OCI-LY3 (cell line): ENCODE measurements at regions not wholly inside any gene's neighbourhood (a gene's known extent, or its start where the extent isn't known, plus 50 kb on each side); places are given as distances from the start of the nearest gene placed in this dataset.

Source experiments
- H2AFZ ChIP-seq: fragments of 200-600, 300-600 bp; shearing (Covaris generic); 2 replicates; pipeline ENCODE4 v1.6.0; 2014; ENCODE audit warnings: antibody characterized with exemption, low read depth, low read length
- H3K27ac ChIP-seq: fragments of 200-600, 300-600 bp; sonication (generic); 2 replicates; pipeline ENCODE4 v1.5.1; 2014; ENCODE audit warnings: mild to moderate bottlenecking, low read length, moderate library complexity, mixed read lengths
- H3K27me3 ChIP-seq: fragments of 200-600, 300-600 bp; sonication (generic); 2 replicates; pipeline ENCODE4 v1.6.1; 2014; ENCODE audit warnings: low read depth, low read length, mixed read lengths
- H3K36me3 ChIP-seq: fragments of 200-600, 300-600 bp; sonication (generic); replicated peaks from 2 replicates; pipeline ENCODE3; 2014; ENCODE audit warnings: low read depth, low read length, mixed read lengths
- H3K4me1 ChIP-seq: fragments of 300-600, 200-600 bp; sonication (generic); 2 replicates; pipeline ENCODE4 v1.6.1; 2014; ENCODE audit warnings: low read length, mixed read lengths
- H3K4me2 ChIP-seq: fragments of 200-600, 300-600 bp; sonication (generic); 2 replicates; pipeline ENCODE4 v1.6.1; 2014; ENCODE audit warnings: low read length, mixed read lengths
- H3K4me3 ChIP-seq: fragments of 300-600, 200-600 bp; sonication (generic); 2 replicates; pipeline ENCODE4 v1.5.1; 2014; ENCODE audit warnings: antibody characterized with exemption, mild to moderate bottlenecking, low read length, moderate library complexity
- H3K79me2 ChIP-seq: fragments of 300-600, 200-600 bp; shearing (Covaris generic); 2 replicates; pipeline ENCODE4 v1.6.1; 2014; ENCODE audit warnings: mild to moderate bottlenecking, low read length, mixed read lengths
- H3K9ac ChIP-seq: fragments of 300-600, 200-600 bp; shearing (Covaris generic); 2 replicates; pipeline ENCODE4 v1.6.0; 2014; ENCODE audit warnings: mild to moderate bottlenecking, low read length, moderate library complexity
- H3K9me3 ChIP-seq: fragments of 200-600, 300-600 bp; shearing (Covaris generic); 2 replicates; pipeline ENCODE4 v1.6.1; 2014; ENCODE audit warnings: low read length, mixed read lengths; ENCODE audit not compliant: insufficient read depth
- H4K20me1 ChIP-seq: fragments of 200-600, 300-600 bp; sonication (generic); 2 replicates; pipeline ENCODE4 v1.6.1; 2016; ENCODE audit warnings: low read length, mixed read lengths; ENCODE audit not compliant: insufficient read depth
- EZH2phosphoT487 ChIP-seq: fragments of 200-600 bp; shearing (Covaris generic); IDR thresholded peaks from 2 replicates; pipeline ENCODE4 v1.6.1; 2018; ENCODE audit warnings: antibody characterized with exemption, mixed run types, low read depth
- TF ChIP-seq, protein P1 (sequence below): fragments of 200-600, 300-600 bp; sonication (generic); IDR thresholded peaks from 2 replicates; pipeline ENCODE4 v1.5.1; 2014; ENCODE audit warnings: antibody characterized with exemption, low read length, low read depth

DNA sequence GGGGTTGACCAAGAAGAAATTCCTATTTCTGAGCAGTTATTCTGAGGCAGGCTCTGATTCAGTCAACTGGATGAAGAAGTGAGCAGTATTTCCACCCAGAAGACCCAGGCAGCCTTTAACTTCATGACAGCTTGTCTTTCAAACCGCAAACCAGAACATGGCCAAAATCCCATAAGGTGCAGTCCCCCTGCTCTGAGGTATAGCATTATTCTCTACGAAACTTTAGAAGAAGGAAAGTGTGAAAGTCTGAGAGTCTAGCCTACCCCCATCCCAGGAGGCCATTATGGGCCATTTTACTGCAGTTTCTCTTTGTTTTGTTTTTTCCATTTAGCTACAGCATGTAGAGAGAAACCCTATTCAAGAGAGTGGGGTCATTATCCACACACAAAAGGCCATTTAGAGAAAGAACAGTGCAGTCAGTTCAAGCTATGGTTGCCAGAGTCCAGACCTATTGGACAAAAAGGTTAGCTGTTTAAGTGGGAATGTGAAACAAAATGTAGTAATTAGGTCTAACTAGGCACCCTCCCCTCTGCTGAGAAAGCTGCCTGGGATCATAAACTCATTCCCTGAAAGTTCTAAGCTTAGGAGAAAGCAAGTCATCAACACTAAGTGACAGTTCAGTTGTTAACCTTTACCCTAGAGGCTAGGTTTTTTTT is 52.1 kb upstream of the RASGEF1B start:
- peaks cover 4% of the 10 kb centered on the region for H3K36me3 ChIP-seq
- no peak for TF ChIP-seq EZH2phosphoT487
- TF ChIP-seq, protein P1, sequence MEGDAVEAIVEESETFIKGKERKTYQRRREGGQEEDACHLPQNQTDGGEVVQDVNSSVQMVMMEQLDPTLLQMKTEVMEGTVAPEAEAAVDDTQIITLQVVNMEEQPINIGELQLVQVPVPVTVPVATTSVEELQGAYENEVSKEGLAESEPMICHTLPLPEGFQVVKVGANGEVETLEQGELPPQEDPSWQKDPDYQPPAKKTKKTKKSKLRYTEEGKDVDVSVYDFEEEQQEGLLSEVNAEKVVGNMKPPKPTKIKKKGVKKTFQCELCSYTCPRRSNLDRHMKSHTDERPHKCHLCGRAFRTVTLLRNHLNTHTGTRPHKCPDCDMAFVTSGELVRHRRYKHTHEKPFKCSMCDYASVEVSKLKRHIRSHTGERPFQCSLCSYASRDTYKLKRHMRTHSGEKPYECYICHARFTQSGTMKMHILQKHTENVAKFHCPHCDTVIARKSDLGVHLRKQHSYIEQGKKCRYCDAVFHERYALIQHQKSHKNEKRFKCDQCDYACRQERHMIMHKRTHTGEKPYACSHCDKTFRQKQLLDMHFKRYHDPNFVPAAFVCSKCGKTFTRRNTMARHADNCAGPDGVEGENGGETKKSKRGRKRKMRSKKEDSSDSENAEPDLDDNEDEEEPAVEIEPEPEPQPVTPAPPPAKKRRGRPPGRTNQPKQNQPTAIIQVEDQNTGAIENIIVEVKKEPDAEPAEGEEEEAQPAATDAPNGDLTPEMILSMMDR = no peak
- H3K4me3 ChIP-seq = no peak overlapping the region
- peaks cover 30% of the 10 kb centered on the region for H3K4me1 ChIP-seq
- no peaks in the 10 kb centered on the region for H3K27me3 ChIP-seq
- peaks cover 11% of the 10 kb centered on the region; the same call in 1 of the 2 replicates for H3K9me3 ChIP-seq
- H4K20me1 ChIP-seq = no peaks in the 10 kb centered on the region
- H2AFZ ChIP-seq = peak overlapping the region; percentile 15; the same call in 1 of the 2 replicates
- H3K27ac ChIP-seq = peak overlapping the region; percentile 1; the same call in 1 of the 2 replicates
- H3K4me2 ChIP-seq = no peak overlapping the region
- no peaks in the 10 kb centered on the region for H3K79me2 ChIP-seq
- no peak overlapping the region for H3K9ac ChIP-seq

DNA sequence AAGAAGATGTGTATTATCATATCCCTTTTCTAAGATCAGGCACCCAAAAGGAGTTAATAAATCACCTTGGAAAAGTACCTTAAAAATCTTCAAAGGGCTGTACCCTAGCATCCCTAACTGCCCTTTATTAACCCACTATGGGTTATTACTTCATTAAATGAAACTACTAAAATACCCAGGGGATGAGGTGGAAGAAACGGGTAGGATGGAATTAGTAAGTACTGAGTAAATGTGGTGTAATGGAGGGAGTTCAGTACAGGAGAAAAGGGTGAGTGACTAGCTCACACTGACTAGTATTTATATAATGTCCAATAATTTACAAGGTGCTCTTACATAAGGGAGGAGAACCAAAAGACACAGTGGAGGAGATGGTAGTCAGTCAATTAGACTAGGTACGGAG is 51.0 kb upstream of the RASGEF1B start:
- Histone ChIP-seq H3K4me1 (peaks cover 30% of the 10 kb centered on the region), H3K4me3 (no peak overlapping the region), H3K27ac (no peak overlapping the region), H3K27me3 (no peaks in the 10 kb centered on the region), H3K9ac (no peak overlapping the region), H3K79me2 (no peaks in the 10 kb centered on the region), H2AFZ (no peak overlapping the region), H3K4me2 (no peak overlapping the region), H4K20me1 (no peaks in the 10 kb centered on the region), H3K36me3 (peaks cover 4% of the 10 kb centered on the region), H3K9me3 (peaks cover 7% of the 10 kb centered on the region; the same call in 1 of the 2 replicates)
- TF ChIP-seq EZH2phosphoT487 = no peak
- TF ChIP-seq, protein P1 = no peak

DNA sequence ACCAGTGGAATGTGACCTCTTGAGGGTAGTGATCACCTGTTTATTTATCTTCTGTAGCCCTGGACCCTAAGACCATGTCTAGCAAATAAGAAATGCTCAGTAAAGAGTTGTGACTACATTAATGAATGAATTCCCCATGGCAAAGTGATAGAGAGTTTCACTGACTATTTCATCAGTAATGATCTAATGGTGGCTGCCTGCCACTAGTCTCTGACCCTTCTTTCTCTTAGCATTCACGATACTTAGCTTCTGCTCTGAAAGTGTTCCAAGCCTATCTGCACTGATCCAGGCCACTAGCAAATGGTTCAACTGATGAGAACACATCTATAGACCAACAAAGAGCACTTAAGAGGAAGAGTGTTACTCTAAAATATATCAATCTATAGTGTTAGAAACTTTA is 50.0 kb upstream of the RASGEF1B start:
- Histone ChIP-seq H4K20me1 (no peaks in the 10 kb centered on the region), H3K27ac (no peak overlapping the region), H3K4me1 (peaks cover 30% of the 10 kb centered on the region), H3K9ac (no peak overlapping the region), H3K9me3 (no peaks in the 10 kb centered on the region), H2AFZ (no peak overlapping the region), H3K36me3 (no peaks in the 10 kb centered on the region), H3K27me3 (no peaks in the 10 kb centered on the region), H3K79me2 (no peaks in the 10 kb centered on the region), H3K4me3 (no peak overlapping the region), H3K4me2 (no peak overlapping the region)
- TF ChIP-seq EZH2phosphoT487 = no peak
- TF ChIP-seq, protein P1 = no peak
